Neural cell (in vitro differentiated cells): ENCODE measurements at regions not wholly inside any gene's neighbourhood (a gene's known extent, or its start where the extent isn't known, plus 50 kb on each side); places are given as distances from the start of the nearest gene placed in this dataset.

ENCODE experiments used
- H2AFZ ChIP-seq: fragments of 200-600, 300-800 bp; sonication (generic), shearing (Covaris generic); 2 replicates; pipeline ENCODE4 v1.6.0; 2014; ENCODE audit warnings: low read depth, mild to moderate bottlenecking, antibody characterized with exemption, low read length, moderate library complexity
- H3F3A ChIP-seq: fragments of 200-600 bp; shearing (Covaris generic); 2 replicates; pipeline ENCODE4 v1.6.1; 2016; ENCODE audit warnings: mild to moderate bottlenecking, moderate library complexity, mixed read lengths, antibody characterized with exemption, low read length; ENCODE audit not compliant: insufficient read depth, poor library complexity, severe bottlenecking
- H3K27ac ChIP-seq: fragments of 200-600, 300-800 bp; sonication (generic), shearing (Covaris generic); 2 replicates; pipeline ENCODE4 v1.5.1; 2014; ENCODE audit warnings: mild to moderate bottlenecking, low read length, moderate library complexity
- H3K27me3 ChIP-seq: fragments of 300-800, 200-600 bp; sonication (generic), shearing (Covaris generic); 2 replicates; pipeline ENCODE4 v1.6.0; 2014; ENCODE audit warnings: mild to moderate bottlenecking, low read depth, low read length, moderate library complexity; ENCODE audit not compliant: insufficient read depth
- H3K36me3 ChIP-seq: fragments of 300-800, 200-600 bp; sonication (generic), shearing (Covaris generic); 2 replicates; pipeline ENCODE4 v1.5.1; 2014; ENCODE audit warnings: mild to moderate bottlenecking, antibody characterized with exemption, low read length, moderate library complexity; ENCODE audit not compliant: insufficient read depth
- H3K4me2 ChIP-seq: fragments of 300-800, 200-600 bp; sonication (generic), shearing (Covaris generic); 2 replicates; pipeline ENCODE4 v1.6.0; 2014; ENCODE audit warnings: mild to moderate bottlenecking, low read length
- H3K4me3 ChIP-seq: fragments of 300-800, 200-600 bp; sonication (generic), shearing (Covaris generic); 2 replicates; pipeline ENCODE4 v1.5.1; 2014; ENCODE audit warnings: mild to moderate bottlenecking, low read length, moderate library complexity
- H3K79me2 ChIP-seq: fragments of 200-600 bp; shearing (Covaris generic); replicated peaks from 2 replicates; pipeline ENCODE4 v1.6.0; 2014; ENCODE audit warnings: mild to moderate bottlenecking, low read length, moderate library complexity; ENCODE audit not compliant: insufficient read depth
- H3K9ac ChIP-seq: fragments of 300-800, 200-600 bp; sonication (generic), shearing (Covaris generic); 2 replicates; pipeline ENCODE4 v1.6.1; 2016; ENCODE audit warnings: mild to moderate bottlenecking, low read length, mixed read lengths
- H3K9me2 ChIP-seq: fragments of 200-600 bp; shearing (Covaris generic); 2 replicates; pipeline ENCODE4 v1.6.1; 2016; ENCODE audit warnings: mild to moderate bottlenecking, low read length, mixed read lengths; ENCODE audit not compliant: insufficient read depth
- H3K9me3 ChIP-seq: fragments of 200-600, 300-800 bp; sonication (generic), shearing (Covaris generic); 2 replicates; pipeline ENCODE4 v1.6.1; 2016; ENCODE audit warnings: mild to moderate bottlenecking, mixed run types, low read length, moderate library complexity, mixed read lengths
- H4K20me1 ChIP-seq: fragments of 200-600 bp; shearing (Covaris generic); 2 replicates; pipeline ENCODE4 v1.6.1; 2016; ENCODE audit warnings: mild to moderate bottlenecking, mixed run types; ENCODE audit not compliant: insufficient read depth
- EP300 ChIP-seq: fragments of 450-650 bp; conservative IDR thresholded peaks from 2 replicates; pipeline ENCODE4 v1.6.1; 2014; ENCODE audit warnings: antibody characterized with exemption, mild to moderate bottlenecking, moderate library complexity; ENCODE audit not compliant: poor library complexity, severe bottlenecking
- EZH2 ChIP-seq: fragments of 200-600, 300-800 bp; shearing (Covaris generic), sonication (generic); IDR thresholded peaks from 2 replicates; pipeline ENCODE4 v1.6.1; 2014; ENCODE audit warnings: antibody characterized with exemption, low read length, borderline replicate concordance, mild to moderate bottlenecking; ENCODE audit not compliant: insufficient read depth, poor library complexity, severe bottlenecking
- MXI1 ChIP-seq: fragments of 450-650 bp; conservative IDR thresholded peaks from 2 replicates; pipeline ENCODE4 v1.6.1; 2014; ENCODE audit warnings: antibody characterized with exemption, mild to moderate bottlenecking; ENCODE audit not compliant: poor library complexity, severe bottlenecking
- POLR2AphosphoS5 ChIP-seq: IDR thresholded peaks from 2 replicates; pipeline ENCODE4 v1.6.1; 2012
- RAD21 ChIP-seq: fragments of 450-650 bp; conservative IDR thresholded peaks from 2 replicates; pipeline ENCODE4 v1.6.1; 2014; ENCODE audit warnings: antibody characterized with exemption, mild to moderate bottlenecking, moderate library complexity
- SMC3 ChIP-seq: fragments of 450-650 bp; conservative IDR thresholded peaks from 2 replicates; pipeline ENCODE4 v1.6.1; 2014; ENCODE audit warnings: antibody characterized with exemption, mild to moderate bottlenecking, moderate library complexity; ENCODE audit not compliant: poor library complexity
- TAF1 ChIP-seq: IDR thresholded peaks from 2 replicates; pipeline ENCODE4 v1.6.1; 2012; ENCODE audit warnings: low read depth
- TF ChIP-seq, protein P1 (sequence below): IDR thresholded peaks from 2 replicates; pipeline ENCODE4 v1.6.1; 2012; ENCODE audit warnings: borderline replicate concordance
- TF ChIP-seq, protein P2 (sequence below): fragments of 450-650 bp; IDR thresholded peaks from 2 replicates; pipeline ENCODE4 v1.5.1; 2014; ENCODE audit warnings: antibody characterized with exemption, mild to moderate bottlenecking, moderate library complexity; ENCODE audit not compliant: poor library complexity, severe bottlenecking

- no peak overlapping the region for H2AFZ ChIP-seq
- no peaks in the 10 kb centered on the region for H3K9me3 ChIP-seq
- H3K4me3 ChIP-seq = no peak overlapping the region
- no peak overlapping the region for H3K9ac ChIP-seq
- no peaks in the 10 kb centered on the region for H3K9me2 ChIP-seq
- no peaks in the 10 kb centered on the region for H3K27me3 ChIP-seq
- no peak overlapping the region for H3K4me2 ChIP-seq
- no peak overlapping the region for H3K27ac ChIP-seq
- no peaks in the 10 kb centered on the region for H4K20me1 ChIP-seq
- H3K36me3 ChIP-seq = no peaks in the 10 kb centered on the region
- TF ChIP-seq EZH2 (no peak), MXI1 (no peak)
- H3F3A ChIP-seq = no peaks in the 10 kb centered on the region
- no peaks in the 10 kb centered on the region for H3K79me2 ChIP-seq
These were observed 135.0 kb upstream of the TMEM72 start for GRCh38 chr10:44776181-44776580.

- no peak overlapping the region for H3K9ac ChIP-seq
- no peaks in the 10 kb centered on the region for H3K27me3 ChIP-seq
- H2AFZ ChIP-seq = no peak overlapping the region
- no peaks in the 10 kb centered on the region for H4K20me1 ChIP-seq
- H3F3A ChIP-seq = no peaks in the 10 kb centered on the region
- no peaks in the 10 kb centered on the region for H3K36me3 ChIP-seq
- H3K27ac ChIP-seq = no peak overlapping the region
- H3K4me2 ChIP-seq = no peak overlapping the region
- no peaks in the 10 kb centered on the region for H3K79me2 ChIP-seq
- H3K9me2 ChIP-seq = no peaks in the 10 kb centered on the region
- no peak overlapping the region for H3K4me3 ChIP-seq
- H3K9me3 ChIP-seq = no peaks in the 10 kb centered on the region
- no peak for TF ChIP-seq TAF1
- no peak for TF ChIP-seq EZH2
- TF ChIP-seq RAD21 = no peak
- TF ChIP-seq, protein P1, sequence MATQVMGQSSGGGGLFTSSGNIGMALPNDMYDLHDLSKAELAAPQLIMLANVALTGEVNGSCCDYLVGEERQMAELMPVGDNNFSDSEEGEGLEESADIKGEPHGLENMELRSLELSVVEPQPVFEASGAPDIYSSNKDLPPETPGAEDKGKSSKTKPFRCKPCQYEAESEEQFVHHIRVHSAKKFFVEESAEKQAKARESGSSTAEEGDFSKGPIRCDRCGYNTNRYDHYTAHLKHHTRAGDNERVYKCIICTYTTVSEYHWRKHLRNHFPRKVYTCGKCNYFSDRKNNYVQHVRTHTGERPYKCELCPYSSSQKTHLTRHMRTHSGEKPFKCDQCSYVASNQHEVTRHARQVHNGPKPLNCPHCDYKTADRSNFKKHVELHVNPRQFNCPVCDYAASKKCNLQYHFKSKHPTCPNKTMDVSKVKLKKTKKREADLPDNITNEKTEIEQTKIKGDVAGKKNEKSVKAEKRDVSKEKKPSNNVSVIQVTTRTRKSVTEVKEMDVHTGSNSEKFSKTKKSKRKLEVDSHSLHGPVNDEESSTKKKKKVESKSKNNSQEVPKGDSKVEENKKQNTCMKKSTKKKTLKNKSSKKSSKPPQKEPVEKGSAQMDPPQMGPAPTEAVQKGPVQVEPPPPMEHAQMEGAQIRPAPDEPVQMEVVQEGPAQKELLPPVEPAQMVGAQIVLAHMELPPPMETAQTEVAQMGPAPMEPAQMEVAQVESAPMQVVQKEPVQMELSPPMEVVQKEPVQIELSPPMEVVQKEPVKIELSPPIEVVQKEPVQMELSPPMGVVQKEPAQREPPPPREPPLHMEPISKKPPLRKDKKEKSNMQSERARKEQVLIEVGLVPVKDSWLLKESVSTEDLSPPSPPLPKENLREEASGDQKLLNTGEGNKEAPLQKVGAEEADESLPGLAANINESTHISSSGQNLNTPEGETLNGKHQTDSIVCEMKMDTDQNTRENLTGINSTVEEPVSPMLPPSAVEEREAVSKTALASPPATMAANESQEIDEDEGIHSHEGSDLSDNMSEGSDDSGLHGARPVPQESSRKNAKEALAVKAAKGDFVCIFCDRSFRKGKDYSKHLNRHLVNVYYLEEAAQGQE = no peak
- TF ChIP-seq EP300 = no peak
- TF ChIP-seq POLR2AphosphoS5 = no peak
- TF ChIP-seq, protein P2, sequence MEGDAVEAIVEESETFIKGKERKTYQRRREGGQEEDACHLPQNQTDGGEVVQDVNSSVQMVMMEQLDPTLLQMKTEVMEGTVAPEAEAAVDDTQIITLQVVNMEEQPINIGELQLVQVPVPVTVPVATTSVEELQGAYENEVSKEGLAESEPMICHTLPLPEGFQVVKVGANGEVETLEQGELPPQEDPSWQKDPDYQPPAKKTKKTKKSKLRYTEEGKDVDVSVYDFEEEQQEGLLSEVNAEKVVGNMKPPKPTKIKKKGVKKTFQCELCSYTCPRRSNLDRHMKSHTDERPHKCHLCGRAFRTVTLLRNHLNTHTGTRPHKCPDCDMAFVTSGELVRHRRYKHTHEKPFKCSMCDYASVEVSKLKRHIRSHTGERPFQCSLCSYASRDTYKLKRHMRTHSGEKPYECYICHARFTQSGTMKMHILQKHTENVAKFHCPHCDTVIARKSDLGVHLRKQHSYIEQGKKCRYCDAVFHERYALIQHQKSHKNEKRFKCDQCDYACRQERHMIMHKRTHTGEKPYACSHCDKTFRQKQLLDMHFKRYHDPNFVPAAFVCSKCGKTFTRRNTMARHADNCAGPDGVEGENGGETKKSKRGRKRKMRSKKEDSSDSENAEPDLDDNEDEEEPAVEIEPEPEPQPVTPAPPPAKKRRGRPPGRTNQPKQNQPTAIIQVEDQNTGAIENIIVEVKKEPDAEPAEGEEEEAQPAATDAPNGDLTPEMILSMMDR = no peak
- TF ChIP-seq SMC3 = no peak
- TF ChIP-seq MXI1 = no peak
These were observed 131.6 kb upstream of the TMEM72 start for GRCh38 chr10:44779511-44779910.

- H3K4me3 ChIP-seq = no peak overlapping the region
- H3K36me3 ChIP-seq = no peaks in the 10 kb centered on the region
- no peak overlapping the region for H3K4me2 ChIP-seq
- H3K27me3 ChIP-seq = no peaks in the 10 kb centered on the region
- H2AFZ ChIP-seq = no peak overlapping the region
- H3K9me2 ChIP-seq = no peaks in the 10 kb centered on the region
- H3K9ac ChIP-seq = no peak overlapping the region
- no peaks in the 10 kb centered on the region for H3K79me2 ChIP-seq
- no peak overlapping the region for H3K27ac ChIP-seq
- H3K9me3 ChIP-seq = no peaks in the 10 kb centered on the region
- no peak for TF ChIP-seq RAD21
- TF ChIP-seq POLR2AphosphoS5 = no peak
- no peak for TF ChIP-seq EP300
- TF ChIP-seq, protein P2 = no peak
- no peak for TF ChIP-seq EZH2
- no peak for TF ChIP-seq TAF1
- TF ChIP-seq, protein P1 = no peak
- no peak for TF ChIP-seq MXI1
- TF ChIP-seq SMC3 = no peak
- no peaks in the 10 kb centered on the region for H3F3A ChIP-seq
- no peaks in the 10 kb centered on the region for H4K20me1 ChIP-seq
These were observed 130.7 kb upstream of the TMEM72 start for GRCh38 chr10:44780426-44780825.
